ENCODE measurements at regions not wholly inside any gene's neighbourhood (a gene's known extent, or its start where the extent isn't known, plus 50 kb on each side); places are given as distances from the start of the nearest gene placed in this dataset.

- Histone ChIP-seq H3K4me3 (ENCODE audit: low read depth in 1 of 3, low read length in 3 of 3) (no peak overlapping the region), H3K36me3 (ENCODE audit: control insufficient read depth in 4 of 4, insufficient read depth in 3 of 4, low read depth in 1 of 4, low read length in 3 of 4) (no peaks in the 10 kb centered on the region), H3K4me1 (ENCODE audit: control insufficient read depth in 4 of 4, insufficient read depth in 4 of 4, low read length in 3 of 4) (no peaks in the 10 kb centered on the region), H3K9ac (ENCODE audit: low read depth in 1 of 2, low read length in 2 of 2) (no peak overlapping the region), H3K27me3 (ENCODE audit: control insufficient read depth in 4 of 4, insufficient read depth in 4 of 4, low read length in 3 of 4) (peaks cover 0 to 2% (median 0%) of the 10 kb centered on the region in 4 donors), H3K27ac (ENCODE audit: low read depth in 1 of 2, low read length in 2 of 2) (no peak overlapping the region), H3K9me3 (ENCODE audit: control insufficient read depth in 4 of 4, low read length in 3 of 4) (no peaks in the 10 kb centered on the region)
- WGBS = 79% methylated on average over 1 of the region's 1 CpG
- DNase-seq (ENCODE audit: low spot score) = no peak
- TF ChIP-seq, protein P1, sequence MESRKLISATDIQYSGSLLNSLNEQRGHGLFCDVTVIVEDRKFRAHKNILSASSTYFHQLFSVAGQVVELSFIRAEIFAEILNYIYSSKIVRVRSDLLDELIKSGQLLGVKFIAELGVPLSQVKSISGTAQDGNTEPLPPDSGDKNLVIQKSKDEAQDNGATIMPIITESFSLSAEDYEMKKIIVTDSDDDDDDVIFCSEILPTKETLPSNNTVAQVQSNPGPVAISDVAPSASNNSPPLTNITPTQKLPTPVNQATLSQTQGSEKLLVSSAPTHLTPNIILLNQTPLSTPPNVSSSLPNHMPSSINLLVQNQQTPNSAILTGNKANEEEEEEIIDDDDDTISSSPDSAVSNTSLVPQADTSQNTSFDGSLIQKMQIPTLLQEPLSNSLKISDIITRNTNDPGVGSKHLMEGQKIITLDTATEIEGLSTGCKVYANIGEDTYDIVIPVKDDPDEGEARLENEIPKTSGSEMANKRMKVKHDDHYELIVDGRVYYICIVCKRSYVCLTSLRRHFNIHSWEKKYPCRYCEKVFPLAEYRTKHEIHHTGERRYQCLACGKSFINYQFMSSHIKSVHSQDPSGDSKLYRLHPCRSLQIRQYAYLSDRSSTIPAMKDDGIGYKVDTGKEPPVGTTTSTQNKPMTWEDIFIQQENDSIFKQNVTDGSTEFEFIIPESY (IDR thresholded peaks at IDR 0.05) = no peak
- TF ChIP-seq JUND (IDR thresholded peaks at IDR 0.05) (no peak), SP1 (IDR thresholded peaks at IDR 0.05) (no peak), MAX (IDR thresholded peaks at IDR 0.05) (no peak), GABPA (IDR thresholded peaks at IDR 0.05 in 1 of 2, conservative IDR thresholded peaks at IDR 0.05 in 1 of 2) (no peak)
These were observed 595.4 kb upstream of the MIR17HG start for GRCh38 chr13:90752070-90752469.

GRCh38 chr13:90757127-90757680 is 590.3 kb upstream of the MIR17HG start:
- no peak overlapping the region for H3K27ac ChIP-seq (ENCODE audit: low read depth in 1 of 2, low read length in 2 of 2)
- DNase-seq (ENCODE audit: low spot score) = no peak
- TF ChIP-seq FOXA2 (IDR thresholded peaks at IDR 0.05) (no peak), GABPA (IDR thresholded peaks at IDR 0.05 in 1 of 2, conservative IDR thresholded peaks at IDR 0.05 in 1 of 2) (no peak), HNF4A (conservative IDR thresholded peaks at IDR 0.05) (no peak), RAD21 (IDR thresholded peaks at IDR 0.05) (no peak), NR2F2 (IDR thresholded peaks at IDR 0.05) (no peak), YY1 (IDR thresholded peaks at IDR 0.05) (no peak)
- TF ChIP-seq, protein P2, sequence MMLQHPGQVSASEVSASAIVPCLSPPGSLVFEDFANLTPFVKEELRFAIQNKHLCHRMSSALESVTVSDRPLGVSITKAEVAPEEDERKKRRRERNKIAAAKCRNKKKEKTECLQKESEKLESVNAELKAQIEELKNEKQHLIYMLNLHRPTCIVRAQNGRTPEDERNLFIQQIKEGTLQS (IDR thresholded peaks at IDR 0.05) = no peak
- no peaks in the 10 kb centered on the region for H3K36me3 ChIP-seq (ENCODE audit: control insufficient read depth in 4 of 4, insufficient read depth in 3 of 4, low read depth in 1 of 4, low read length in 3 of 4)
- 92% methylated on average over 2 of the region's 2 CpGs for WGBS
- H3K9ac ChIP-seq (ENCODE audit: low read depth in 1 of 2, low read length in 2 of 2) = no peak overlapping the region
- H3K4me1 ChIP-seq (ENCODE audit: control insufficient read depth in 4 of 4, insufficient read depth in 4 of 4, low read length in 3 of 4) = no peaks in the 10 kb centered on the region
- H3K27me3 ChIP-seq (ENCODE audit: control insufficient read depth in 4 of 4, insufficient read depth in 4 of 4, low read length in 3 of 4) = no peaks in the 10 kb centered on the region
- no peaks in the 10 kb centered on the region for H3K9me3 ChIP-seq (ENCODE audit: control insufficient read depth in 4 of 4, low read length in 3 of 4)
- no peak overlapping the region for H3K4me3 ChIP-seq (ENCODE audit: low read depth in 1 of 3, low read length in 3 of 3)

DNA sequence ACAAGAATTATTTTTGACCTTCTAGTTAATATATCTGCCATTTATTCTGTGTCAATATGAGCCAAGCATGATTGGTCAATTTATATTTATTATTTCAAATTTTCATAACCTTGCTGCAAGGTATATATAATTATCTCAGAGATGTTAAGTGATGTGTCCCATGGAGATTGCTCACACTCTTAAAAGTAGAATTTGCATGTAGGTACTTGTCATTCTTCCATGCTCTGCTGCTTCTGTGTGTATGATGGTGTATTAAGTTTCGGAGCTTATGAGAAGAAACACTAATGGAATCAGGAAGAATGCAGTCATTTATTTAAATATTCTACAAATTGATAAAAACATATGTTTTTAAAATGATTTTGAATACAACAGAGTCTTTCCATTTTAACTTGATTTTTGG is 586.8 kb upstream of the MIR17HG start:
- H3K9me3 ChIP-seq (ENCODE audit: control insufficient read depth in 4 of 4, low read length in 3 of 4) = no peaks in the 10 kb centered on the region
- H3K4me1 ChIP-seq (ENCODE audit: control insufficient read depth in 4 of 4, insufficient read depth in 4 of 4, low read length in 3 of 4) = no peaks in the 10 kb centered on the region
- no peaks in the 10 kb centered on the region for H3K27me3 ChIP-seq (ENCODE audit: control insufficient read depth in 4 of 4, insufficient read depth in 4 of 4, low read length in 3 of 4)
- H3K9ac ChIP-seq (ENCODE audit: low read depth in 1 of 2, low read length in 2 of 2) = no peak overlapping the region
- H3K36me3 ChIP-seq (ENCODE audit: control insufficient read depth in 4 of 4, insufficient read depth in 3 of 4, low read depth in 1 of 4, low read length in 3 of 4) = no peaks in the 10 kb centered on the region
- no peak for DNase-seq (ENCODE audit: low spot score)
- WGBS = 88% methylated on average over 1 of the region's 1 CpG
- TF ChIP-seq RAD21 (IDR thresholded peaks at IDR 0.05) = no peak
- no peak for TF ChIP-seq EGR1 (IDR thresholded peaks at IDR 0.05; ENCODE audit: low read depth in 2 of 2)
- TF ChIP-seq HNF4G (IDR thresholded peaks at IDR 0.05) = no peak
- TF ChIP-seq JUND (IDR thresholded peaks at IDR 0.05) = no peak
- no peak for TF ChIP-seq FOXA1 (IDR thresholded peaks at IDR 0.05)
- TF ChIP-seq TAF1 (conservative IDR thresholded peaks at IDR 0.05) = no peak
- TF ChIP-seq, protein P3, sequence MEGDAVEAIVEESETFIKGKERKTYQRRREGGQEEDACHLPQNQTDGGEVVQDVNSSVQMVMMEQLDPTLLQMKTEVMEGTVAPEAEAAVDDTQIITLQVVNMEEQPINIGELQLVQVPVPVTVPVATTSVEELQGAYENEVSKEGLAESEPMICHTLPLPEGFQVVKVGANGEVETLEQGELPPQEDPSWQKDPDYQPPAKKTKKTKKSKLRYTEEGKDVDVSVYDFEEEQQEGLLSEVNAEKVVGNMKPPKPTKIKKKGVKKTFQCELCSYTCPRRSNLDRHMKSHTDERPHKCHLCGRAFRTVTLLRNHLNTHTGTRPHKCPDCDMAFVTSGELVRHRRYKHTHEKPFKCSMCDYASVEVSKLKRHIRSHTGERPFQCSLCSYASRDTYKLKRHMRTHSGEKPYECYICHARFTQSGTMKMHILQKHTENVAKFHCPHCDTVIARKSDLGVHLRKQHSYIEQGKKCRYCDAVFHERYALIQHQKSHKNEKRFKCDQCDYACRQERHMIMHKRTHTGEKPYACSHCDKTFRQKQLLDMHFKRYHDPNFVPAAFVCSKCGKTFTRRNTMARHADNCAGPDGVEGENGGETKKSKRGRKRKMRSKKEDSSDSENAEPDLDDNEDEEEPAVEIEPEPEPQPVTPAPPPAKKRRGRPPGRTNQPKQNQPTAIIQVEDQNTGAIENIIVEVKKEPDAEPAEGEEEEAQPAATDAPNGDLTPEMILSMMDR (IDR thresholded peaks at IDR 0.05; ENCODE audit: low read depth, low read length, missing input control) = no peak
- no peak for TF ChIP-seq YY1 (IDR thresholded peaks at IDR 0.05)
- TF ChIP-seq SP1 (IDR thresholded peaks at IDR 0.05) = no peak
- no peak for TF ChIP-seq NR2F2 (IDR thresholded peaks at IDR 0.05)
- no peak for TF ChIP-seq HNF4A (conservative IDR thresholded peaks at IDR 0.05)
- TF ChIP-seq, protein P2 (IDR thresholded peaks at IDR 0.05) = no peak
- no peak for TF ChIP-seq REST (IDR thresholded peaks at IDR 0.05)
- no peak for TF ChIP-seq RXRA (IDR thresholded peaks at IDR 0.05)
- TF ChIP-seq MAX (IDR thresholded peaks at IDR 0.05) = no peak
- TF ChIP-seq GABPA (IDR thresholded peaks at IDR 0.05 in 1 of 2, conservative IDR thresholded peaks at IDR 0.05 in 1 of 2) = no peak
- no peak for TF ChIP-seq FOXA2 (IDR thresholded peaks at IDR 0.05)
- no peak overlapping the region for H3K4me3 ChIP-seq (ENCODE audit: low read depth in 1 of 3, low read length in 3 of 3)
- no peak overlapping the region for H3K27ac ChIP-seq (ENCODE audit: low read depth in 1 of 2, low read length in 2 of 2)

All from liver (tissue), 8 donors.